ENCODE measurements at regions not wholly inside any gene's neighbourhood (a gene's known extent, or its start where the extent isn't known, plus 50 kb on each side); places are given as distances from the start of the nearest gene placed in this dataset.

- H3K4me3 ChIP-seq (ENCODE audit: control extremely low read depth in 1 of 5, extremely low read depth in 1 of 5, insufficient read depth in 1 of 5, low read depth in 2 of 5, low read length in 4 of 5), result no peak overlapping the region
- H2AFZ ChIP-seq (ENCODE audit: insufficient read depth, low read depth, low read length, poor library complexity, severe bottlenecking), result no peak overlapping the region
- H3K9ac ChIP-seq (ENCODE audit: low read length), result no peak overlapping the region
- intact Hi-C loops (cut with micrococcal nuclease), result no loop called here
- no peaks in the 10 kb centered on the region for H3K79me2 ChIP-seq (ENCODE audit: control insufficient read depth, insufficient read depth, low read length)
- no peak overlapping the region for H3K27ac Mint-ChIP-seq
- H3K36me3 ChIP-seq (replicated peaks in 1 of 2; ENCODE audit: control extremely low read depth in 1 of 2, control insufficient read depth in 1 of 2, extremely low read depth in 1 of 2, insufficient read depth in 2 of 2, low read length in 1 of 2), result no peaks in the 10 kb centered on the region
- DNase-seq (no peak), ATAC-seq (ENCODE audit: low read depth) (no peak)
- ChIA-PET CTCF (no interaction called here), POLR2A (no interaction called here)
- H3K9me3 ChIP-seq (ENCODE audit: control extremely low read depth in 1 of 3, control insufficient read depth in 2 of 3, insufficient read depth in 1 of 3, low read length in 2 of 3), result no peaks in the 10 kb centered on the region
- H3K4me1 Mint-ChIP-seq, result no peaks in the 10 kb centered on the region
- no peaks in the 10 kb centered on the region for H3K9me3 Mint-ChIP-seq (ENCODE audit: insufficient read depth)
- H3K4me2 ChIP-seq (replicated peaks; ENCODE audit: low read depth, low read length, poor library complexity, severe bottlenecking), result no peak overlapping the region
- H4K20me1 ChIP-seq (ENCODE audit: control insufficient read depth, insufficient read depth, low read length, poor library complexity, severe bottlenecking), result no peaks in the 10 kb centered on the region
- no peak overlapping the region for H3K27ac ChIP-seq (ENCODE audit: low read length in 2 of 2)
- H3K4me1 ChIP-seq (ENCODE audit: control insufficient read depth in 2 of 2, insufficient read depth in 2 of 2, low read length in 2 of 2), result no peaks in the 10 kb centered on the region
- peaks cover 0 to 11% (median 3%) of the 10 kb centered on the region in 4 experiments for H3K27me3 ChIP-seq (replicated peaks in 1 of 4; ENCODE audit: control extremely low read depth in 1 of 4, control insufficient read depth in 3 of 4, insufficient read depth in 4 of 4, low read length in 3 of 4)
- WGBS (ENCODE audit: insufficient coverage), result 83% methylated on average over 1 of the region's 4 CpGs
- TF ChIP-seq CTCF (IDR thresholded peaks at IDR 0.05) (no peak), EZH2 (IDR thresholded peaks at IDR 0.05; ENCODE audit: borderline replicate concordance, insufficient read depth, low read depth, low read length, poor library complexity, severe bottlenecking) (no peak)
- peaks cover 47% of the 10 kb centered on the region for H3K27me3 Mint-ChIP-seq
- no peak overlapping the region for H3K4me3 Mint-ChIP-seq
Observed at GRCh38 chr13:30037766-30038165, 187.3 kb upstream of the UBL3 start.

- no peak overlapping the region for H3K27ac Mint-ChIP-seq
- Histone ChIP-seq H3K4me1 (ENCODE audit: control insufficient read depth in 2 of 2, insufficient read depth in 2 of 2, low read length in 2 of 2) (no peaks in the 10 kb centered on the region), H3K9ac (ENCODE audit: low read length) (no peak overlapping the region), H3K27me3 (replicated peaks in 1 of 4; ENCODE audit: control extremely low read depth in 1 of 4, control insufficient read depth in 3 of 4, insufficient read depth in 4 of 4, low read length in 3 of 4) (peaks cover 0 to 11% (median 3%) of the 10 kb centered on the region in 4 experiments), H3K36me3 (replicated peaks in 1 of 2; ENCODE audit: control extremely low read depth in 1 of 2, control insufficient read depth in 1 of 2, extremely low read depth in 1 of 2, insufficient read depth in 2 of 2, low read length in 1 of 2) (no peaks in the 10 kb centered on the region), H3K27ac (ENCODE audit: low read length in 2 of 2) (no peak overlapping the region), H3K9me3 (ENCODE audit: control extremely low read depth in 1 of 3, control insufficient read depth in 2 of 3, insufficient read depth in 1 of 3, low read length in 2 of 3) (no peaks in the 10 kb centered on the region), H3K4me2 (replicated peaks; ENCODE audit: low read depth, low read length, poor library complexity, severe bottlenecking) (no peak overlapping the region), H2AFZ (ENCODE audit: insufficient read depth, low read depth, low read length, poor library complexity, severe bottlenecking) (no peak overlapping the region), H3K4me3 (ENCODE audit: control extremely low read depth in 1 of 5, extremely low read depth in 1 of 5, insufficient read depth in 1 of 5, low read depth in 2 of 5, low read length in 4 of 5) (no peak overlapping the region), H4K20me1 (ENCODE audit: control insufficient read depth, insufficient read depth, low read length, poor library complexity, severe bottlenecking) (no peaks in the 10 kb centered on the region), H3K79me2 (ENCODE audit: control insufficient read depth, insufficient read depth, low read length) (no peaks in the 10 kb centered on the region)
- intact Hi-C loops (cut with micrococcal nuclease), result no loop called here
- POLR2A ChIA-PET, result no interaction called here
- H3K4me3 Mint-ChIP-seq, result no peak overlapping the region
- ATAC-seq (ENCODE audit: low read depth) (no peak), DNase-seq (no peak)
- no peaks in the 10 kb centered on the region for H3K4me1 Mint-ChIP-seq
- CTCF ChIA-PET, result no interaction called here
- no peak for TF ChIP-seq CTCF (IDR thresholded peaks at IDR 0.05)
- no peak for TF ChIP-seq EZH2 (IDR thresholded peaks at IDR 0.05; ENCODE audit: borderline replicate concordance, insufficient read depth, low read depth, low read length, poor library complexity, severe bottlenecking)
- WGBS (ENCODE audit: insufficient coverage), result 96% methylated on average over 4 of the region's 6 CpGs
- peaks cover 49% of the 10 kb centered on the region for H3K27me3 Mint-ChIP-seq
- H3K9me3 Mint-ChIP-seq (ENCODE audit: insufficient read depth), result no peaks in the 10 kb centered on the region
Observed at GRCh38 chr13:30037306-30037705, 186.9 kb upstream of the UBL3 start.

Measured in B cell (primary cell).